ENCODE measurements at regions not wholly inside any gene's neighbourhood (a gene's known extent, or its start where the extent isn't known, plus 50 kb on each side); places are given as distances from the start of the nearest gene placed in this dataset.

DNA sequence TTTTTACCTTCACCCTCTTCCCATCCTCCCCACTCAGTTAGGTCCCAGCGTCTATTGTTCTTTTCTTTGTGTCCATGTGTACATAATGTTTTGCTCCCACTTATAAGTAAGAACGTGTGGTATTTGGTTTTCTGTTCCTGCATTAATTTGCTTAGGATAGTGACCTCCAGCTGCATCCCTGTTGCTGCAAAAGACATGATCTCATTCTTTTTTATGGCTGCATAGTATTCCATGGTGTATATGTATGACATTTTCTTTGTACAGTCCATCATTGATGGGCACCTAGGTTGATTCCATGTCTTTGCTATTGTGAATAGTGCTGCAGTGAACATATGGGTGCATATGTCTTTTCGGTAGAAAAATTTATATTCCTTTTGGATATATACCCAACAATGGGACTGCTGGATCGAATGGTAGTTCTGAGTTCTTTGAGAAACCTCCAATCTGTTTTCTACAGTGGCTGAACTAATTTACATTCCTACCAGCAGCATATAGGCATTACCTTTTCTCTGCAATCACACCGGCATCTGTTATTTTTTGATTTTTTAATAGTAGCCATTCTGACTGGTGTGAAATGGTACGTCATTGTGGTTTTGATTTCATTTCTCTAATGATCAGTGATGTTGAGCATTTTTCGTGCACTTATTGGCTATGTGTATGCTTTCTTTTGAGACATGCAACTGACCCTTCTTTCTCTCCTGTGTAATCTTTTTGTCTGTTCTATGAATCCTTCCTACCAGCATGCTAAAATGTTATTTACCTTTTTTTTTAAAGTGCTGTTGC is 279.7 kb upstream of the AMIGO2 start:
- TF ChIP-seq POLR2AphosphoS5 (IDR thresholded peaks at IDR 0.05; ENCODE audit: insufficient read depth in 1 of 2, low read depth in 1 of 2): no peak
- TF ChIP-seq, protein P1, sequence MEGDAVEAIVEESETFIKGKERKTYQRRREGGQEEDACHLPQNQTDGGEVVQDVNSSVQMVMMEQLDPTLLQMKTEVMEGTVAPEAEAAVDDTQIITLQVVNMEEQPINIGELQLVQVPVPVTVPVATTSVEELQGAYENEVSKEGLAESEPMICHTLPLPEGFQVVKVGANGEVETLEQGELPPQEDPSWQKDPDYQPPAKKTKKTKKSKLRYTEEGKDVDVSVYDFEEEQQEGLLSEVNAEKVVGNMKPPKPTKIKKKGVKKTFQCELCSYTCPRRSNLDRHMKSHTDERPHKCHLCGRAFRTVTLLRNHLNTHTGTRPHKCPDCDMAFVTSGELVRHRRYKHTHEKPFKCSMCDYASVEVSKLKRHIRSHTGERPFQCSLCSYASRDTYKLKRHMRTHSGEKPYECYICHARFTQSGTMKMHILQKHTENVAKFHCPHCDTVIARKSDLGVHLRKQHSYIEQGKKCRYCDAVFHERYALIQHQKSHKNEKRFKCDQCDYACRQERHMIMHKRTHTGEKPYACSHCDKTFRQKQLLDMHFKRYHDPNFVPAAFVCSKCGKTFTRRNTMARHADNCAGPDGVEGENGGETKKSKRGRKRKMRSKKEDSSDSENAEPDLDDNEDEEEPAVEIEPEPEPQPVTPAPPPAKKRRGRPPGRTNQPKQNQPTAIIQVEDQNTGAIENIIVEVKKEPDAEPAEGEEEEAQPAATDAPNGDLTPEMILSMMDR (IDR thresholded peaks at IDR 0.05): no peak

Data from vagina (tissue), 2 donors.